ENCODE measurements at regions not wholly inside any gene's neighbourhood (a gene's known extent, or its start where the extent isn't known, plus 50 kb on each side); places are given as distances from the start of the nearest gene placed in this dataset.
"Not testable (repeated sequence)": the region's sequence is repeated elsewhere in the genome, so short reads cannot be mapped to it uniquely, and the experiment has no call there.

DNA sequence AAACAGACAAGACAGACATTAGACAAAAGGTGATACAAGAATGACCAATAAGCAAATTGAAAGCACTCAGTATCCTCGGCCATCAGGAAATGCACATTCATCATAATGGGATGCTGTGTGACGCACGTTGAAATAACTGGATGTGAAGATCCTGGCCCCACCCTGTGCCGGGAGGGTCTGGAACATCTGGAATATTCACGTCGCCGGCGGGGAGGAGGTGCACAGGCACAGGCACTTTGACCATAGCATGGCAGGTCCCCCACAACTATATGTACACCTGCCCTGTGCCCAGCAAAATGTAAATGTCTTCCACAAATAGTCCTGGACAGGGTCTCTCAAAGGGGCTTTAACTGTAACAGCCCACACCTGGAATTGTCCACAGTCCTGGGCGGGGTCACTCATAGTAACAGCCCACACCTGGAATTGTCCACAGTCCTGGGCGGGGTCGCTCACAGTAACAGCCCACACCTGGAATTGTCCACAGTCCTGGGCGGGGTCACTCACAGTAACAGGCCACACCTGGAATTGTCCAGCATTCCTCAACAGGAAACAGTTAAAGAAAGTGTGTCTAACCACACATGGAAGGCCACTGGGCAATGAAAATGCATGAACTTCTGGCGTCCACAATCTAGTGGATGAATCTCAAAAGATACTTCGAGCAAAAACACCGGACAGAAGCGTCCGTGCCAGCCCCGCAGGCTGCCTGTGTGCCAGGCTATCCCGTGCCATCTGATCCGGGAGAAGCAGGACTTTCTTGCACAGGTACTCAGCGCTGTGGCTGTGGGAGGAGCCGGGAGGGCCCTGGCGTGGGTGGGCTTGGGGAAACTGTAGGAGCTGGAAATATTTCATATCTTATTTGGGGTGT is 113.4 kb downstream of the RTP5 start:
- no peak for DNase-seq (ENCODE audit: low spot score)

GRCh38 chr2:241983571-241984270 is 114.2 kb downstream of the RTP5 start:
- DNase-seq (ENCODE audit: low spot score) = no peak

- no peak for DNase-seq (ENCODE audit: low spot score)
Measured at GRCh38 chr2:241984271-241984655, 114.7 kb downstream of the RTP5 start.

- no peak for DNase-seq (ENCODE audit: low spot score)
Measured at GRCh38 chr2:241984658-241985057, 115.1 kb downstream of the RTP5 start.

- DNase-seq (ENCODE audit: low spot score) = not testable (repeated sequence)
Measured at GRCh38 chr2:241985161-241985985, 115.8 kb downstream of the RTP5 start.

GRCh38 chr2:241985986-241986329 is 116.4 kb downstream of the RTP5 start:
- DNase-seq (ENCODE audit: low spot score) = no peak

- no peak for DNase-seq (ENCODE audit: low spot score)
Measured at GRCh38 chr2:241986836-241987641, 117.5 kb downstream of the RTP5 start.

DNA sequence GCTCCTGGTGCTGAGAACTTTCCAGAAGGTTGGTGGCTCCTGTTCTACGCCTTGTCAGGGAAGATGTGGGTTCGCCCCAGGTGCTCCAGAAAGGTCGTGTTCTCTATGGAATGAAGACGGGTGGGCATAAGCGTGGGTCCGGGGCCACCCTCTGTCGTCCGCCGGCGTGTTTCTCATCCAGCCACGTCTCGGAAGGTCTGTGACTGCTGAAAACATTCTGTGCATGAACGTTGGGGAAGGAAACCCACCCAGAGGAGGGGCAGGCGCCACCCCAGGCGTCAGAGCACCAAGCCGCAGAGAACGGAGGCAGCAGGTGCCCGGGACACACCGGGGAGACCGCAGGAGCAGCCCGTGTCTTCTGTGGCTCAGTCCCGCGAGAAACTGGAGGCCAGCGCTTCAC is 118.2 kb downstream of the RTP5 start:
- DNase-seq (ENCODE audit: low spot score) = no peak

DNA sequence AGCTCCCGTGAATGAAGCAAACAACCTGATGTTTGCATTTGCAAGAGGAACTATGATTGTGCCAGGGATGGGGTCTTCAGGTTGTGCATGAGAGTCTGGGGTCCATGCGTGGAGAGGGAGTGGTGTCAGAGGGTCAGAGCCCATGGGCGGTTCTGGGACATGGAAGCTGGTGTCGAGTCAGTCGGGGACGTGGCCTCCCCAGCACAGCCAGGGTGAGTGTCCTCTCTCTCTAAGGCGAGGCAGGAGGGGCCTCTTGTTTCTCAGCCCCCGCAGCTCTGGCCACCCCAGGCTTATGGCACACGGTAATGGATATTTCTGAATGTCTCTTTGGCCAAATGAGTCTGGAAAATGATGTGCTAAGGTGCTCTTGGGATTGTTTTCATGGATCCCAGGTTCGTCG is 118.6 kb downstream of the RTP5 start:
- DNase-seq (ENCODE audit: low spot score) = no peak

DNA sequence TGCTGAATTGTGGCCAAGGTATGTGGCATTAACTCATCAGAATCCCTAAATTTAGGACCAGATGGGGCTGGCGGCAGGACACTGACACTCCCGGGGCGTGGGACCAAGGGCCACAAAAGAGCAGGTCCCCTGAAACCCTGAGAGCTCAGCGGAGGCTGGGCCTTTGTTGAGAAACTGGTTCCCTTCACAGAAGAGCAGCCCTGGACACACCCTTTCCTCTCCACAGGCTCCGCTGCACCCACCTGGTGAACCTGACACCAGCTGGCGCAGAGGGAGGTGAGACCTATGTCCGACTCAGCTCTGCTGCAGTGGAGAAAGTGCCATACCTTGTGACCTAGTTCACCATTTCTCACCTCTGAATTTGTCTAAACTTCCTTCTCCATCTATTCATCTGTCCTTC is 119.5 kb downstream of the RTP5 start:
- no peak for DNase-seq (ENCODE audit: low spot score)

GRCh38 chr2:241990466-241990865 is 120.9 kb downstream of the RTP5 start:
- DNase-seq (ENCODE audit: low spot score) = no peak

- DNase-seq (ENCODE audit: low spot score) = no peak
Measured at GRCh38 chr2:241991299-241991698, 121.8 kb downstream of the RTP5 start.

DNA sequence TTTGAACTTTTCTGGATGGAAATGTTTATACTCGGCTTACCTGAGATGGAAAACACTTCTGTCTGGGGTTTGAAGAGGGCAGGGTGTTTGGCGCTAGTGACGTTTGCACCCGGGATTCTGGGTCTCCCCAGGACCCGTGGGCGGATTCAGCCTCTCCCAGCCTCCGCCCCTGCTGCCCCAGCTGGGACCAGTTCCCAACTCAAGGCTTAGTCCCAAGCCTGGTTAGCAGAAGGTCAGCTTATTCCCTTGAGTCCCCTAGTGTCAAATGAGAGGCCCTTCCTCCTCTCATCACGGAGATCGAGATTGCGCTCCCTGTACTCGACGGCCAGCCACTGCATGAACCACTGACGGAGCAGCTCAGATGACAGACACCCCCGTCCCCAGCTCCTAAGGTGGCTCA is 123.2 kb downstream of the RTP5 start:
- DNase-seq (ENCODE audit: low spot score) = no peak

- DNase-seq (ENCODE audit: low spot score) = no peak
Measured at GRCh38 chr2:241993386-241994005, 124.0 kb downstream of the RTP5 start.

GRCh38 chr2:241994086-241994485 is 124.6 kb downstream of the RTP5 start:
- DNase-seq (ENCODE audit: low spot score) = no peak

- no peak for DNase-seq (ENCODE audit: low spot score)
Measured at GRCh38 chr2:241994556-241995213, 125.2 kb downstream of the RTP5 start.

- DNase-seq (ENCODE audit: low spot score) = no peak
Measured at GRCh38 chr2:241996100-241996499, 126.6 kb downstream of the RTP5 start.

DNA sequence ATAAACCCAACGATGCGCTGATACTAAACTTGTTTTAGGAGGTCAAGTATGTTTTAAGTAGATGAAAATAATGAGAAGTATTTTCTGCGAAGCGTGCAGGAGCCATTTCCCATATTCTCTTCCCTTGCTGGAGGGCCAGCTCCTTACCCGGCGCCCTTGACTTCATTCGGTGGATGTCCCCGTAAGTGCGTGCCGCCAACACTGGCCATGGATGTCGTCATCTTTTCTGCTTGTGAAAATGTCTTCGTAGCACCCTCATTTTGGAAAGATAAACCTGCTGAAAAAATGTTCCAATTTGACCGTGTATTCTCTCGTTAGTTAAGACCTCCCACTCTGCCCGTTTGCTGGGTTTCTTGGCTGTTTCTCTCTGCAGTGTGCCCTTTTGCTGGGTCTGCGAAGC is 127.5 kb downstream of the RTP5 start:
- no peak for DNase-seq (ENCODE audit: low spot score)

- no peak for DNase-seq (ENCODE audit: low spot score)
Measured at GRCh38 chr2:241999184-241999583, 129.7 kb downstream of the RTP5 start.

- DNase-seq (ENCODE audit: low spot score) = no peak
Measured at GRCh38 chr2:242001853-242002252, 132.3 kb downstream of the RTP5 start.

DNA sequence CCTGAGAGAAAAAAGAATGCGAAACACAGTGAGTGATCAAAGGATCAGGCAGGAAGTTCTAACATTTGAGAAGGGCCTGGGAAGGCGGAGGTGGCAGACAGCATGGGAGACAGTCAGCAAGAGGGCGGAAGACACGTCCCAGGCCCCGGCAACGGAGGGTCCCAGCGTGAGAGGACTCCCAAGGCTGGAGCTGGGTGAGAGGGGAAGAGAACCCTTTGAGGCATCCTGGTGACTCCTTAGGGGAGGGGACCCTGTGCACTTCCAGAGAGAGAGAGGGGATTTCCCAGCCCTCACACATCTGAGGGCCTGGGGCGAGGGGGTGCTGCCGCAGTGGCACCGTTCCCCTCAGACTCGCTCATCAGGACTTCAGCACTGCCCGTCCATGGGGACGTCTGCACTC is 133.4 kb downstream of the RTP5 start:
- DNase-seq (ENCODE audit: low spot score) = no peak
